ENCODE measurements at regions not wholly inside any gene's neighbourhood (a gene's known extent, or its start where the extent isn't known, plus 50 kb on each side); places are given as distances from the start of the nearest gene placed in this dataset.

DNA sequence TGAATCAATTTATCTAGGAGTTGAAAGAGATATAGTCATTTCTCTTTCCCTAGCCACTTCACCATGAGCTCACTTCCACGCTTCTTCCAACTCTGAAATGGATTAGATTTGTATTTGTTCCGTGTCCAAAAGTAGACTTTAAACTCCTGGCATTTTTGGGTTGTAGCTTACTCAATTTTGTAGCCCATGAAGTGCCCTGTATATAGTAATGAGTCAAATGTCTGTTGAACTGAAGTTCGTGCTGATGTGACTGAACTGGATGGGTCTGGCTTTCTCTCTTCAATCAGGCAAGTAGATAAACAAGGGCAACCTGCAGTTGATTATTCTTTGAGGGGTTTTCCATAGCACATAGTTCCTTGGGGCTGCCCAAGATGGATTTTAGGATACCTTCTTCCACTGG is 450.6 kb downstream of the SH2D1A start:
- Histone ChIP-seq H4K20me1 (ENCODE audit: insufficient read depth, low read length) (no peaks in the 10 kb centered on the region), H3K9ac (ENCODE audit: low read length) (no peak overlapping the region), H3K36me3 (ENCODE audit: insufficient read depth, low read length) (no peaks in the 10 kb centered on the region), H3F3A (ENCODE audit: insufficient read depth, low read length) (no peaks in the 10 kb centered on the region), H3K9me3 (ENCODE audit: low read length) (no peaks in the 10 kb centered on the region), H3K9me2 (ENCODE audit: low read depth, low read length) (no peaks in the 10 kb centered on the region), H3K27me3 (ENCODE audit: insufficient read depth, low read length) (no peaks in the 10 kb centered on the region), H3K79me2 (ENCODE audit: insufficient read depth, low read length) (no peaks in the 10 kb centered on the region), H3K4me2 (ENCODE audit: low read length) (no peak overlapping the region), H2AFZ (ENCODE audit: low read length) (no peak overlapping the region), H3K27ac (ENCODE audit: low read depth, low read length, poor library complexity, severe bottlenecking) (no peak overlapping the region), H3K4me1 (ENCODE audit: insufficient read depth, low read length, severe bottlenecking) (no peaks in the 10 kb centered on the region), H3K4me3 (ENCODE audit: low read depth, low read length, poor library complexity, severe bottlenecking) (no peak overlapping the region)
- TF ChIP-seq CTCF (IDR thresholded peaks at IDR 0.05; ENCODE audit: low read length), result no peak
- TF ChIP-seq EZH2 (IDR thresholded peaks at IDR 0.05; ENCODE audit: borderline replicate concordance, low read length), result no peak

GRCh38 chrX:124804962-124805361 is 458.6 kb downstream of the SH2D1A start:
- Histone ChIP-seq H3K4me3 (ENCODE audit: low read depth, low read length, poor library complexity, severe bottlenecking) (no peak overlapping the region), H3K4me2 (ENCODE audit: low read length) (no peak overlapping the region), H3K9me2 (ENCODE audit: low read depth, low read length) (no peaks in the 10 kb centered on the region), H3K4me1 (ENCODE audit: insufficient read depth, low read length, severe bottlenecking) (no peaks in the 10 kb centered on the region), H2AFZ (ENCODE audit: low read length) (no peak overlapping the region), H4K20me1 (ENCODE audit: insufficient read depth, low read length) (no peaks in the 10 kb centered on the region), H3K27ac (ENCODE audit: low read depth, low read length, poor library complexity, severe bottlenecking) (no peak overlapping the region), H3K36me3 (ENCODE audit: insufficient read depth, low read length) (no peaks in the 10 kb centered on the region), H3K27me3 (ENCODE audit: insufficient read depth, low read length) (no peaks in the 10 kb centered on the region), H3F3A (ENCODE audit: insufficient read depth, low read length) (no peaks in the 10 kb centered on the region), H3K9me3 (ENCODE audit: low read length) (no peaks in the 10 kb centered on the region), H3K9ac (ENCODE audit: low read length) (no peak overlapping the region), H3K79me2 (ENCODE audit: insufficient read depth, low read length) (no peaks in the 10 kb centered on the region)
- TF ChIP-seq EZH2 (IDR thresholded peaks at IDR 0.05; ENCODE audit: borderline replicate concordance, low read length) (no peak), CTCF (IDR thresholded peaks at IDR 0.05; ENCODE audit: low read length) (no peak)

DNA sequence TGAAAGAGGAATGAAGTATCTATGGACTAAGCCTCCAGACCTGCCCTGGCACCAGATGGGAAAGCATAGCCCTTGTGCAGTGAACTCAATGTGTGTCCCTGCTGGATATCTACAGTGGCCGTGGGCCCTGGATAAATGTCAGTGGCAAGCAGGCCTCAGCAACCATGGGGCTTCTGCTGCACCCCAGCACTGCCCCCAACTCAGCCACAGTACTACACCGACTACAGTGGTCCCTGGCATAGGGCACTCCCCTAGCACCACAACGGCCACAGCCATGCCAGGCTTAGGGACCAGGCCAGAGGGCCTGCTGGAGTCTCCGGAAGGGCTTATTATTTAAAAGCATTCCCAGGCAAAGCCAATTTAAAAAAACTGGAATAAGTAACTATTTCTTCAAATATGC is 459.1 kb downstream of the SH2D1A start:
- TF ChIP-seq CTCF (IDR thresholded peaks at IDR 0.05; ENCODE audit: low read length) (no peak), EZH2 (IDR thresholded peaks at IDR 0.05; ENCODE audit: borderline replicate concordance, low read length) (no peak)
- H3K9me3 ChIP-seq (ENCODE audit: low read length), result no peaks in the 10 kb centered on the region
- no peak overlapping the region for H3K4me3 ChIP-seq (ENCODE audit: low read depth, low read length, poor library complexity, severe bottlenecking)
- H3K9me2 ChIP-seq (ENCODE audit: low read depth, low read length), result no peaks in the 10 kb centered on the region
- no peaks in the 10 kb centered on the region for H3K27me3 ChIP-seq (ENCODE audit: insufficient read depth, low read length)
- H3K36me3 ChIP-seq (ENCODE audit: insufficient read depth, low read length), result no peaks in the 10 kb centered on the region
- H2AFZ ChIP-seq (ENCODE audit: low read length), result no peak overlapping the region
- H3K9ac ChIP-seq (ENCODE audit: low read length), result no peak overlapping the region
- H3K79me2 ChIP-seq (ENCODE audit: insufficient read depth, low read length), result no peaks in the 10 kb centered on the region
- no peaks in the 10 kb centered on the region for H4K20me1 ChIP-seq (ENCODE audit: insufficient read depth, low read length)
- H3F3A ChIP-seq (ENCODE audit: insufficient read depth, low read length), result no peaks in the 10 kb centered on the region
- no peak overlapping the region for H3K27ac ChIP-seq (ENCODE audit: low read depth, low read length, poor library complexity, severe bottlenecking)
- H3K4me1 ChIP-seq (ENCODE audit: insufficient read depth, low read length, severe bottlenecking), result no peaks in the 10 kb centered on the region
- H3K4me2 ChIP-seq (ENCODE audit: low read length), result no peak overlapping the region
